IMR-90 (cell line): ENCODE measurements at regions not wholly inside any gene's neighbourhood (a gene's known extent, or its start where the extent isn't known, plus 50 kb on each side); places are given as distances from the start of the nearest gene placed in this dataset.

Experiments used
- ATAC-seq: fragments of 200-7000 bp; cut with Tn5 transposase; 2 replicates; pipeline ENCODE4 v1.9.1; 2020; ENCODE audit warnings: low read depth, mild to moderate bottlenecking, moderate library complexity
- BruUV-seq: library from RNA; stranded (reverse); fragments of 400-500 nt; replicated peaks from 2 replicates; lab custom pipeline; 2021; lab: Mats Ljungman, UMichigan
- CTCF ChIA-PET: fragments of 300-600 bp; formaldehyde crosslinking; extraction: SDS; loops from one replicate; lab custom pipeline; 2021; ENCODE audit warnings: antibody characterized with exemption; lab: Yijun Ruan, JAX
- POLR2A ChIA-PET: fragments of 300-600 bp; sonication (Branson Sonifier 250); formaldehyde crosslinking; loops from one replicate; lab custom pipeline; 2022; ENCODE audit warnings: antibody characterized with exemption; ENCODE audit not compliant: unreplicated experiment; lab: Charles Lee
- DNase-seq: peaks from one replicate; pipeline ENCODE4 v3.0.0; 2013
- H2AFZ ChIP-seq: replicated peaks from 2 replicates; pipeline ENCODE3; 2013; ENCODE audit warnings: low read length, mild to moderate bottlenecking; ENCODE audit not compliant: poor library complexity
- H2AK5ac ChIP-seq: 2 replicates; pipeline ENCODE4 v1.6.1; 2013; ENCODE audit warnings: low read depth, low read length, inconsistent platforms
- H2AK9ac ChIP-seq: replicated peaks from 2 replicates; pipeline ENCODE3; 2013; ENCODE audit warnings: mild to moderate bottlenecking, low read depth, low read length, moderate library complexity; ENCODE audit not compliant: poor library complexity
- H2BK120ac ChIP-seq: 2 replicates; pipeline ENCODE4 v1.6.1; 2013; ENCODE audit warnings: low read depth, low read length, inconsistent platforms
- H2BK15ac ChIP-seq: 3 replicates; pipeline ENCODE4 v1.6.1; 2013; ENCODE audit warnings: low read depth, low read length, inconsistent platforms
- H2BK20ac ChIP-seq: 2 replicates; pipeline ENCODE4 v1.6.1; 2013; ENCODE audit warnings: low read depth, mild to moderate bottlenecking, inconsistent platforms, low read length, moderate library complexity
- H2BK5ac ChIP-seq: 2 replicates; pipeline ENCODE4 v1.6.1; 2013; ENCODE audit warnings: mild to moderate bottlenecking, low read depth, low read length, inconsistent platforms; ENCODE audit not compliant: poor library complexity, severe bottlenecking
- H3K14ac ChIP-seq: replicated peaks from 2 replicates; pipeline ENCODE4 v1.6.1; 2013; ENCODE audit warnings: low read depth, low read length, inconsistent platforms
- H3K18ac ChIP-seq: 2 replicates; pipeline ENCODE4 v1.6.1; 2013; ENCODE audit warnings: low read depth, low read length, control low read depth
- H3K23ac ChIP-seq: 2 replicates; pipeline ENCODE4 v1.6.1; 2013; ENCODE audit warnings: low read depth, low read length, inconsistent platforms
- H3K27ac ChIP-seq: 2 replicates; pipeline ENCODE4 v1.5.1; 2013; ENCODE audit warnings: mild to moderate bottlenecking, control low read depth, low read length; ENCODE audit not compliant: insufficient read depth
- H3K27me3 ChIP-seq: 2 replicates; pipeline ENCODE4 v1.6.1; 2013; ENCODE audit warnings: low read length; ENCODE audit not compliant: control insufficient read depth, insufficient read depth
- H3K36me3 ChIP-seq: 2 replicates; pipeline ENCODE4 v1.6.1; 2013; ENCODE audit warnings: low read length, mixed read lengths; ENCODE audit not compliant: control insufficient read depth, insufficient read depth
- H3K4ac ChIP-seq: 2 replicates; pipeline ENCODE4 v1.6.1; 2013; ENCODE audit warnings: low read depth, low read length, inconsistent platforms
- H3K4me1 ChIP-seq: 2 replicates; pipeline ENCODE4 v1.6.1; 2013; ENCODE audit warnings: low read length, mixed read lengths; ENCODE audit not compliant: control insufficient read depth, insufficient read depth
- H3K4me2 ChIP-seq: 2 replicates; pipeline ENCODE4 v1.6.1; 2013; ENCODE audit warnings: low read depth, mild to moderate bottlenecking, control low read depth, low read length, moderate library complexity
- H3K4me3 ChIP-seq: 2 replicates; pipeline ENCODE4 v1.5.1; 2013; ENCODE audit warnings: low read depth, mild to moderate bottlenecking, control low read depth, low read length, moderate library complexity; ENCODE audit not compliant: insufficient read depth
- H3K56ac ChIP-seq: 2 replicates; pipeline ENCODE4 v1.6.1; 2013; ENCODE audit warnings: low read length, inconsistent platforms; ENCODE audit not compliant: insufficient read depth; ENCODE audit errors: extremely low read depth
- H3K79me1 ChIP-seq, 2 experiments: 2 replicates each; pipeline ENCODE4 v1.6.1; 2013; ENCODE audit warnings: low read length in 2 of 2, inconsistent platforms in 1 of 2, low read depth in 1 of 2
- H3K9ac ChIP-seq: 2 replicates; pipeline ENCODE4 v1.6.1; 2013; ENCODE audit warnings: low read depth, low read length, control low read depth
- H3K9me1 ChIP-seq: 2 replicates; pipeline ENCODE4 v1.6.1; 2013; ENCODE audit warnings: low read length, inconsistent platforms; ENCODE audit not compliant: insufficient read depth
- H3K9me3 ChIP-seq: 2 replicates; pipeline ENCODE4 v1.6.1; 2013; ENCODE audit warnings: low read length; ENCODE audit not compliant: control insufficient read depth, insufficient read depth
- H4K20me1 ChIP-seq: 2 replicates; pipeline ENCODE4 v1.6.1; 2013; ENCODE audit warnings: low read length, inconsistent platforms; ENCODE audit not compliant: insufficient read depth
- H4K5ac ChIP-seq: 2 replicates; pipeline ENCODE4 v1.6.1; 2013; ENCODE audit warnings: mild to moderate bottlenecking, low read depth, low read length, control low read depth
- H4K8ac ChIP-seq, 2 experiments: 2 replicates each; pipeline ENCODE4 v1.6.1; 2013; ENCODE audit warnings: low read depth in 2 of 2, low read length in 2 of 2, control low read depth in 1 of 2, inconsistent platforms in 1 of 2
- H4K91ac ChIP-seq: 2 replicates; pipeline ENCODE4 v1.6.1; 2013; ENCODE audit warnings: low read depth, low read length, inconsistent platforms; ENCODE audit not compliant: insufficient read depth
- BHLHE40 ChIP-seq: fragments of 150-350 bp; IDR thresholded peaks from 2 replicates; pipeline ENCODE4 v1.6.1; 2016; ENCODE audit warnings: mild to moderate bottlenecking, low read depth, low read length
- CEBPB ChIP-seq: IDR thresholded peaks from 2 replicates; pipeline ENCODE4 v1.6.1; 2012; ENCODE audit warnings: low read depth, low read length, improper control_type of control experiment
- MAZ ChIP-seq: IDR thresholded peaks from 2 replicates; pipeline ENCODE4 v1.6.1; 2012; ENCODE audit warnings: low read depth, mild to moderate bottlenecking, low read length, improper control_type of control experiment, moderate library complexity, borderline replicate concordance
- MXI1 ChIP-seq: IDR thresholded peaks from 2 replicates; pipeline ENCODE4 v1.6.1; 2012; ENCODE audit warnings: low read depth, mild to moderate bottlenecking, low read length, moderate library complexity, borderline replicate concordance
- POLR2A ChIP-seq: IDR thresholded peaks from 2 replicates; pipeline ENCODE4 v1.6.1; 2012; ENCODE audit warnings: mild to moderate bottlenecking, low read depth, low read length
- RAD21 ChIP-seq: IDR thresholded peaks from 2 replicates; pipeline ENCODE4 v1.6.1; 2012; ENCODE audit warnings: low read length, improper control_type of control experiment
- RCOR1 ChIP-seq: IDR thresholded peaks from 2 replicates; pipeline ENCODE4 v1.6.1; 2012; ENCODE audit warnings: mild to moderate bottlenecking, low read length, improper control_type of control experiment; ENCODE audit not compliant: insufficient replicate concordance
- RFX5 ChIP-seq: IDR thresholded peaks from 2 replicates; pipeline ENCODE4 v1.8.0; 2012; ENCODE audit warnings: low read depth, mild to moderate bottlenecking, low read length, moderate library complexity
- SMC3 ChIP-seq: fragments of 150-350 bp; IDR thresholded peaks from 2 replicates; pipeline ENCODE4 v1.6.1; 2016; ENCODE audit warnings: low read depth, mild to moderate bottlenecking, antibody characterized with exemption, low read length, moderate library complexity
- USF2 ChIP-seq: fragments of 150-350 bp; IDR thresholded peaks from 2 replicates; pipeline ENCODE4 v1.6.1; 2017; ENCODE audit warnings: mild to moderate bottlenecking, antibody characterized with exemption, low read length, low read depth
- WGBS, 2 experiments: methylation state at CpG; one replicate each; pipeline versions ENCODE4 v1.1.5 to v1.1.7; 2013; ENCODE audit warnings: missing lambda C conversion rate in 2 of 2; ENCODE audit not compliant: insufficient read length in 1 of 2; ENCODE audit errors: extremely low coverage in 2 of 2; 5-methylcytosine and 5-hydroxymethylcytosine counted together
- dilution Hi-C: fragments of 300-500 bp; cut with HindIII; formaldehyde crosslinking; loops from one replicate; pipeline ENCODE4 v1.14.3; 2018; ENCODE audit warnings: low sequenced_read_pairs; ENCODE audit not compliant: unreplicated experiment
- in situ Hi-C: fragments of 300-500 bp; cut with MboI; formaldehyde crosslinking; loops from 3 replicates; pipeline ENCODE4 v1.14.3; 2019; ENCODE audit warnings: low sequenced_read_pairs, inconsistent platforms, mixed read lengths
- intact Hi-C: fragments of 100-400 bp; cut with micrococcal nuclease; formaldehyde crosslinking; loops from 2 replicates; pipeline ENCODE4 v1.10.0; 2022
- TF ChIP-seq, protein P1 (sequence below): fragments of 150-350 bp; IDR thresholded peaks from 2 replicates; pipeline ENCODE4 v1.6.1; 2016; ENCODE audit warnings: low read depth, mild to moderate bottlenecking, low read length, moderate library complexity, borderline replicate concordance
- TF ChIP-seq, protein P2 (sequence below): conservative IDR thresholded peaks from 2 replicates; pipeline ENCODE4 v1.5.1; 2012; ENCODE audit warnings: mild to moderate bottlenecking, low read depth, low read length, improper control_type of control experiment

DNA sequence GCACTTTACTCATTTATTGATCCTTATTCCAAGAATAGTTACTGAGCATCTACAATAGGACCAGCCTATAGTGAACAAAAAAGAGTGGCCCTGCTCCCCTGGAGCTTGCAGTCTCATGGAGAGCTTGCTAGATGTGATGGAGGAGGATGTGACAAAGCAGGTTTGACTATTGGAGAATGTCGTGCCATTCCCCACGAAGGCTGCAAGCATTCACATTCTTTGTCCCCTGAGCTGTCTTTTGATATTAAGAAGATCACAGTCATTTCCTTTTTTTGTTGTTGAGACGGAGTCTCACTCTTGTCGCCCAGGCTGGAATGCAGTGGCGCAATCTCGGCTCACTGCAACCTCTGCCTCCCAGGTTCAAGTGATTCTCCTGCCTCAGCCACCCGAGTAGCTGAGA is 115.0 kb upstream of the ADAMTS18 start:
- CTCF ChIA-PET: no interaction called here
- H3K4me3 ChIP-seq: no peak overlapping the region
- H3K9me1 ChIP-seq: no peaks in the 10 kb centered on the region
- H3K36me3 ChIP-seq: no peaks in the 10 kb centered on the region
- H3K9ac ChIP-seq: no peak overlapping the region
- POLR2A ChIA-PET: no interaction called here
- in situ Hi-C loops (no loop called here), dilution Hi-C loops (no loop called here), intact Hi-C loops (no loop called here)
- no peak overlapping the region for H4K91ac ChIP-seq
- H3K4me2 ChIP-seq: no peak overlapping the region
- ATAC-seq (no peak), DNase-seq (no peak)
- H3K18ac ChIP-seq: no peak overlapping the region
- H2BK120ac ChIP-seq: no peak overlapping the region
- H3K14ac ChIP-seq: no peak overlapping the region
- H2BK20ac ChIP-seq: no peak overlapping the region
- TF ChIP-seq BHLHE40: no peak
- TF ChIP-seq, protein P1, sequence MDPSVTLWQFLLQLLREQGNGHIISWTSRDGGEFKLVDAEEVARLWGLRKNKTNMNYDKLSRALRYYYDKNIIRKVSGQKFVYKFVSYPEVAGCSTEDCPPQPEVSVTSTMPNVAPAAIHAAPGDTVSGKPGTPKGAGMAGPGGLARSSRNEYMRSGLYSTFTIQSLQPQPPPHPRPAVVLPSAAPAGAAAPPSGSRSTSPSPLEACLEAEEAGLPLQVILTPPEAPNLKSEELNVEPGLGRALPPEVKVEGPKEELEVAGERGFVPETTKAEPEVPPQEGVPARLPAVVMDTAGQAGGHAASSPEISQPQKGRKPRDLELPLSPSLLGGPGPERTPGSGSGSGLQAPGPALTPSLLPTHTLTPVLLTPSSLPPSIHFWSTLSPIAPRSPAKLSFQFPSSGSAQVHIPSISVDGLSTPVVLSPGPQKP: no peak
- TF ChIP-seq, protein P2, sequence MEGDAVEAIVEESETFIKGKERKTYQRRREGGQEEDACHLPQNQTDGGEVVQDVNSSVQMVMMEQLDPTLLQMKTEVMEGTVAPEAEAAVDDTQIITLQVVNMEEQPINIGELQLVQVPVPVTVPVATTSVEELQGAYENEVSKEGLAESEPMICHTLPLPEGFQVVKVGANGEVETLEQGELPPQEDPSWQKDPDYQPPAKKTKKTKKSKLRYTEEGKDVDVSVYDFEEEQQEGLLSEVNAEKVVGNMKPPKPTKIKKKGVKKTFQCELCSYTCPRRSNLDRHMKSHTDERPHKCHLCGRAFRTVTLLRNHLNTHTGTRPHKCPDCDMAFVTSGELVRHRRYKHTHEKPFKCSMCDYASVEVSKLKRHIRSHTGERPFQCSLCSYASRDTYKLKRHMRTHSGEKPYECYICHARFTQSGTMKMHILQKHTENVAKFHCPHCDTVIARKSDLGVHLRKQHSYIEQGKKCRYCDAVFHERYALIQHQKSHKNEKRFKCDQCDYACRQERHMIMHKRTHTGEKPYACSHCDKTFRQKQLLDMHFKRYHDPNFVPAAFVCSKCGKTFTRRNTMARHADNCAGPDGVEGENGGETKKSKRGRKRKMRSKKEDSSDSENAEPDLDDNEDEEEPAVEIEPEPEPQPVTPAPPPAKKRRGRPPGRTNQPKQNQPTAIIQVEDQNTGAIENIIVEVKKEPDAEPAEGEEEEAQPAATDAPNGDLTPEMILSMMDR: no peak
- TF ChIP-seq SMC3: no peak
- TF ChIP-seq MXI1: no peak
- no peak for TF ChIP-seq CEBPB
- no peak for TF ChIP-seq RCOR1
- no peak for TF ChIP-seq USF2
- TF ChIP-seq MAZ: no peak
- no peak for TF ChIP-seq RAD21
- TF ChIP-seq RFX5: no peak
- no peak for TF ChIP-seq POLR2A
- no peaks in the 10 kb centered on the region for H3K4me1 ChIP-seq
- H2AK9ac ChIP-seq: no peak overlapping the region
- H2AFZ ChIP-seq: no peak overlapping the region
- no peak overlapping the region for H4K8ac ChIP-seq
- no TSS peak for BruUV-seq
- H2AK5ac ChIP-seq: no peak overlapping the region
- no peak overlapping the region for H4K5ac ChIP-seq
- no peak overlapping the region for H3K56ac ChIP-seq
- WGBS, 2 experiments: no CpG with 5 or more reads among the region's 7 CpGs
- no peaks in the 10 kb centered on the region for H3K9me3 ChIP-seq
- H3K23ac ChIP-seq: no peak overlapping the region
- no peak overlapping the region for H3K27ac ChIP-seq
- no peaks in the 10 kb centered on the region for H3K27me3 ChIP-seq
- no peak overlapping the region for H2BK5ac ChIP-seq
- H2BK15ac ChIP-seq: no peak overlapping the region
- H4K20me1 ChIP-seq: no peaks in the 10 kb centered on the region
- H3K79me1 ChIP-seq: no peaks in the 10 kb centered on the region
- no peak overlapping the region for H3K4ac ChIP-seq
